PC-9 (cell line): ENCODE measurements at regions not wholly inside any gene's neighbourhood (a gene's known extent, or its start where the extent isn't known, plus 50 kb on each side); places are given as distances from the start of the nearest gene placed in this dataset.

Experiments
- BruUV-seq: library from RNA; stranded (reverse); fragments of 400-500 nt; replicated peaks from 2 replicates; lab custom pipeline; 2021; lab: Mats Ljungman, UMichigan
- CTCF ChIA-PET: fragments of 300-600 bp; sonication (Branson Sonifier 250); formaldehyde crosslinking; loops from one replicate; lab custom pipeline; 2022; ENCODE audit warnings: antibody characterized with exemption; lab: Charles Lee
- POLR2A ChIA-PET: fragments of 300-600 bp; sonication (Branson Sonifier 250); formaldehyde crosslinking; loops from one replicate; lab custom pipeline; 2022; ENCODE audit warnings: antibody characterized with exemption; ENCODE audit not compliant: unreplicated experiment; lab: Charles Lee
- DNase-seq, 2 experiments: peaks; one replicate each; pipeline versions ENCODE4 v3.0.0 to v3.0.0-alpha.2; 2015 to 2022; ENCODE audit warnings: mixed read lengths in 1 of 2
- H2AFZ ChIP-seq: fragments of 200-600 bp; sonication (generic); 2 replicates; pipeline ENCODE4 v1.8.1; 2017; ENCODE audit warnings: antibody characterized with exemption
- H3F3A ChIP-seq: fragments of 200-600 bp; sonication (generic); 2 replicates; pipeline ENCODE4 v1.8.1; 2017; ENCODE audit warnings: antibody characterized with exemption, mild to moderate bottlenecking, low read depth; ENCODE audit not compliant: insufficient read depth
- H3K27ac ChIP-seq: fragments of 200-600 bp; sonication (generic); 2 replicates; pipeline ENCODE4 v1.6.1; 2016; ENCODE audit warnings: mixed run types
- H3K27me3 ChIP-seq: fragments of 200-600 bp; sonication (generic); 2 replicates; pipeline ENCODE4 v1.6.1; 2016; ENCODE audit warnings: low read depth, mixed run types; ENCODE audit not compliant: insufficient read depth
- H3K36me3 ChIP-seq: fragments of 200-600 bp; sonication (generic); 2 replicates; pipeline ENCODE4 v1.6.1; 2016; ENCODE audit warnings: low read depth, mixed run types
- H3K4me1 ChIP-seq: fragments of 200-600 bp; sonication (generic); replicated peaks from 2 replicates; pipeline ENCODE4 v1.6.1; 2016; ENCODE audit warnings: mixed run types; ENCODE audit not compliant: insufficient read depth
- H3K4me2 ChIP-seq: fragments of 200-600 bp; sonication (generic); 2 replicates; pipeline ENCODE4 v1.6.1; 2017; ENCODE audit warnings: mixed run types
- H3K4me3 ChIP-seq: fragments of 200-600 bp; sonication (generic); 2 replicates; pipeline ENCODE4 v1.6.1; 2016; ENCODE audit warnings: mixed run types
- H3K79me2 ChIP-seq: fragments of 200-600 bp; sonication (generic); 2 replicates; pipeline ENCODE4 v1.6.1; 2017; ENCODE audit warnings: low read depth, mixed run types
- H3K9me2 ChIP-seq: fragments of 200-600 bp; sonication (generic); 2 replicates; pipeline ENCODE4 v1.8.1; 2017; ENCODE audit warnings: mild to moderate bottlenecking; ENCODE audit not compliant: insufficient read depth
- H3K9me3 ChIP-seq: fragments of 200-600 bp; sonication (generic); 2 replicates; pipeline ENCODE4 v1.8.1; 2016; ENCODE audit warnings: low read depth; ENCODE audit not compliant: insufficient read depth
- H4K20me1 ChIP-seq: fragments of 200-600 bp; sonication (generic); 2 replicates; pipeline ENCODE4 v1.8.1; 2017; ENCODE audit not compliant: insufficient read depth
- EZH2 ChIP-seq: fragments of 200-600 bp; sonication (generic); IDR thresholded peaks from 2 replicates; pipeline ENCODE4 v1.8.0; 2017; ENCODE audit warnings: antibody characterized with exemption, low read depth
- intact Hi-C: fragments of 100-400 bp; cut with micrococcal nuclease; formaldehyde crosslinking; loops from one replicate; pipeline ENCODE4 v1.10.0; 2022; ENCODE audit not compliant: unreplicated experiment
- TF ChIP-seq, protein P1 (sequence below): fragments of 200-600 bp; sonication (generic); conservative IDR thresholded peaks from 2 replicates; pipeline ENCODE4 v1.6.1; 2017; ENCODE audit warnings: mixed run types, antibody characterized with exemption, mild to moderate bottlenecking, moderate library complexity

DNA sequence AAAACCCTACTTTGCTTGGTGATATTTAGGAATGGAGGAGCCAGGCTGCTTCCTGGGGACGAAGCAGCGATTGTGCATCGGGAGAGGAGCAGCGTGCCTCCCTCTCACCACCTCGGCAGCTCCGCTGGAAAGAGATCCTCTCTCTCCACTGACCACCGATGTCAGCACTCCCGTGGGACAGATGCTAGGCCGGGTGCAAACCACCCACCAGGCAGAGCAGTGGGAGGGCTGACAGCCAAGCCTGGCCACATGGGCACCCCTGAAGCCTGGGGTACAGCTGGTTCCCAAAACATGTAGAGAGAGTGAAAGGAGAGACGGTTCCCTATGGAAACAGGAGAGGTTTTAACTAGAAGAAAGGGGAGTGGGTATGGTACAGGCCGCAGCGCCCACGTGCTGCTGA lies 220.0 kb downstream of the ANKRD60 start:
- H3K36me3 ChIP-seq = no peaks in the 10 kb centered on the region
- intact Hi-C loops = no loop called here
- H3K27me3 ChIP-seq = no peaks in the 10 kb centered on the region
- no peak overlapping the region for H3K4me2 ChIP-seq
- peaks cover 4% of the 10 kb centered on the region for H3K4me1 ChIP-seq
- H4K20me1 ChIP-seq = no peaks in the 10 kb centered on the region
- POLR2A ChIA-PET = no interaction called here
- DNase-seq = no peak
- H3K27ac ChIP-seq = no peak overlapping the region
- no peaks in the 10 kb centered on the region for H3K9me2 ChIP-seq
- H3K4me3 ChIP-seq = no peak overlapping the region
- CTCF ChIA-PET = no interaction called here
- TF ChIP-seq EZH2 = no peak
- TF ChIP-seq, protein P1, sequence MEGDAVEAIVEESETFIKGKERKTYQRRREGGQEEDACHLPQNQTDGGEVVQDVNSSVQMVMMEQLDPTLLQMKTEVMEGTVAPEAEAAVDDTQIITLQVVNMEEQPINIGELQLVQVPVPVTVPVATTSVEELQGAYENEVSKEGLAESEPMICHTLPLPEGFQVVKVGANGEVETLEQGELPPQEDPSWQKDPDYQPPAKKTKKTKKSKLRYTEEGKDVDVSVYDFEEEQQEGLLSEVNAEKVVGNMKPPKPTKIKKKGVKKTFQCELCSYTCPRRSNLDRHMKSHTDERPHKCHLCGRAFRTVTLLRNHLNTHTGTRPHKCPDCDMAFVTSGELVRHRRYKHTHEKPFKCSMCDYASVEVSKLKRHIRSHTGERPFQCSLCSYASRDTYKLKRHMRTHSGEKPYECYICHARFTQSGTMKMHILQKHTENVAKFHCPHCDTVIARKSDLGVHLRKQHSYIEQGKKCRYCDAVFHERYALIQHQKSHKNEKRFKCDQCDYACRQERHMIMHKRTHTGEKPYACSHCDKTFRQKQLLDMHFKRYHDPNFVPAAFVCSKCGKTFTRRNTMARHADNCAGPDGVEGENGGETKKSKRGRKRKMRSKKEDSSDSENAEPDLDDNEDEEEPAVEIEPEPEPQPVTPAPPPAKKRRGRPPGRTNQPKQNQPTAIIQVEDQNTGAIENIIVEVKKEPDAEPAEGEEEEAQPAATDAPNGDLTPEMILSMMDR = no peak
- H2AFZ ChIP-seq = no peak overlapping the region
- no peaks in the 10 kb centered on the region for H3K9me3 ChIP-seq
- H3F3A ChIP-seq = peaks cover 9% of the 10 kb centered on the region; the same call in 1 of the 2 replicates
- no peaks in the 10 kb centered on the region for H3K79me2 ChIP-seq
- BruUV-seq = no TSS peak

DNA sequence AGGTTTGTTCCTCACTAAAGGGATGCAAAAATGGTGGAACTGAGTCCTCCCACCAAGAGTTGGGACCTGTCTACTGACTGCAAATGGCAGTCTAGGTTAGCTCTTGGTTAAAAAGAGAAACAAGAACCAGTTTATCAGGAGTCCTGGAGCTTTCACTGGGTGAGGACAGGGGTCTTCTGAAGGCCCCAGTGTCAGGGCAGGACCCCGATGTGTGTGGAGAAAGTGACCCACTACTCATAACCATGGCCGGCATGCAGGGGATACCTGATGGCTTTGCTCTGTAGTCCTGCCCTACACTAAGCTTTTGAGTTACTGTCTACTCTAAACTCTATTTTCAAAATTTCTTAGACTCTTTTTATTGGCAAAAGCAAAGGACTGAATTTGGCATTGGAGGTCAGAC lies 220.5 kb downstream of the ANKRD60 start:
- Histone ChIP-seq H3K79me2 (no peaks in the 10 kb centered on the region), H3K4me3 (no peak overlapping the region), H3K27ac (no peak overlapping the region), H2AFZ (no peak overlapping the region), H4K20me1 (no peaks in the 10 kb centered on the region), H3K27me3 (no peaks in the 10 kb centered on the region), H3K9me3 (no peaks in the 10 kb centered on the region), H3K9me2 (no peaks in the 10 kb centered on the region), H3F3A (peaks cover 4% of the 10 kb centered on the region; the same call in 1 of the 2 replicates), H3K36me3 (no peaks in the 10 kb centered on the region), H3K4me1 (no peaks in the 10 kb centered on the region; the same call in 1 of the 2 replicates), H3K4me2 (no peak overlapping the region)
- DNase-seq = no peak
- no peak for TF ChIP-seq EZH2
- TF ChIP-seq, protein P1 = no peak
- BruUV-seq = no TSS peak
- CTCF ChIA-PET = no interaction called here
- POLR2A ChIA-PET = no interaction called here
- intact Hi-C loops = no loop called here

DNA sequence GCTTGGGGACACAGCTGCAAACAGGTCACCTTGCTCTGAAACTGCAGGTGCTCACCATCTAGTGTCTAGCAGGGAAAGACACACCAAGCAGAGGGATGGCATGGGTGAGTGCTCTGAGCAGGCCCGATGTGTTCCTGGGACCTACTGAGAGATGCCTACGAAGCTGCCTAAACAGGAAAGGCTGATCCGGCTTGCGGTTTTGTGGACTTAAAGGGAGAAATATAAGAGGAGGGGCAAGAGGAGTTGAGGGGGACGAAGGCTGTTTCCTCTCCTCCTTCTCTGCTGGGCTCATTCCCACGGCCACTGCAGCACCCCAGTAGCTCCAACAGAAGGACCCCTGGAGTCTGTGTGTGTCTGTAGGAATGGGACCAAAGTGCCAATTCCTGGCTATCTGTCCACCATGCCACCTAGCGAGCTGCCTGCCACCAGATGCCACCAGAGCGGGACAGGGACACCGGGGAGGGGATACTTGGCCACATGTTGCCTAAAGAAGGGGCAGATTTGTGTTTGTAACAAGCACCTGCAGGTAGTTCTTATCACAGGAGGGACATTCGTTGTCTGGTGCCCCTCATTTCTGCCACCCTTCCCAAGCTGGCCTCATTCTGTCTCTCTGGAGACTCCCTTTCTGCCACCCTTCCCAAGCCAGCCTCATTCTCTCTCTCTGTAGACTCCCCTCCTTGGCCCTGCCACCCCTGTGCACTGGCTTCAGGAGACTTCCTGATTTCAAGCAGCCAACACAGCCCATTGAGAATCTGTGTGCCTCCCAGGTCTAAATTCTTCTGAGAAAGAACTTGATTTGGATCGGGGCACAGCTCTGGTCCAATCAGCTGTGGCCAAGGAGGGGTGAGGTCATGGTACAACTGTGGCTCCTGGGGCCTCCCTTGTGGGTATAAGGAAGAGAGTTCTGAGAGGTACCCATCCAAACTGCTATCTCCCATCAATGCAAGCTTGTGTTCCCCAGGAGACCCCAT lies 221.8 kb downstream of the ANKRD60 start:
- no peaks in the 10 kb centered on the region for H3K4me1 ChIP-seq
- POLR2A ChIA-PET = no interaction called here
- H3K4me2 ChIP-seq = no peak overlapping the region
- H3K27me3 ChIP-seq = no peaks in the 10 kb centered on the region
- H4K20me1 ChIP-seq = no peaks in the 10 kb centered on the region
- H3K9me3 ChIP-seq = no peaks in the 10 kb centered on the region
- H3K4me3 ChIP-seq = no peak overlapping the region
- H3K79me2 ChIP-seq = no peaks in the 10 kb centered on the region
- no TSS peak for BruUV-seq
- H2AFZ ChIP-seq = no peak overlapping the region
- H3K36me3 ChIP-seq = no peaks in the 10 kb centered on the region
- no peak overlapping the region for H3K27ac ChIP-seq
- CTCF ChIA-PET = no interaction called here
- no peaks in the 10 kb centered on the region for H3F3A ChIP-seq
- no peak for TF ChIP-seq EZH2
- TF ChIP-seq, protein P1 = no peak
- H3K9me2 ChIP-seq = no peaks in the 10 kb centered on the region
- intact Hi-C loops = no loop called here
- DNase-seq = no peak
